HFFc6 (cell line): ENCODE measurements at regions not wholly inside any gene's neighbourhood (a gene's known extent, or its start where the extent isn't known, plus 50 kb on each side); places are given as distances from the start of the nearest gene placed in this dataset.

Source experiments
- DNase-seq: peaks from one replicate; pipeline ENCODE4 v3.0.0-alpha.2; 2018
- H3K27ac Mint-ChIP-seq: 2 replicates; pipeline ENCODE4 v1.8.0; 2020; ENCODE audit warnings: mild to moderate bottlenecking, mixed read lengths
- H3K27me3 Mint-ChIP-seq: 2 replicates; pipeline ENCODE4 v1.8.0; 2021; ENCODE audit warnings: mild to moderate bottlenecking, moderate library complexity, mixed read lengths; ENCODE audit not compliant: insufficient read depth
- H3K36me3 Mint-ChIP-seq: 2 replicates; pipeline ENCODE4 v1.8.0; 2021; ENCODE audit warnings: low read depth, mixed read lengths
- H3K4me1 Mint-ChIP-seq: 2 replicates; pipeline ENCODE4 v1.8.0; 2020; ENCODE audit warnings: low read depth, mixed read lengths
- H3K4me3 Mint-ChIP-seq: 2 replicates; pipeline ENCODE4 v1.8.0; 2020; ENCODE audit warnings: mild to moderate bottlenecking, moderate library complexity, mixed read lengths
- H3K9me3 Mint-ChIP-seq: 2 replicates; pipeline ENCODE4 v1.8.0; 2020; ENCODE audit warnings: mild to moderate bottlenecking, mixed read lengths
- CTCF ChIP-seq: fragments of 200-600 bp; sonication (generic); IDR thresholded peaks from 2 replicates; pipeline ENCODE4 v1.5.0; 2021; ENCODE audit warnings: antibody characterized with exemption, mild to moderate bottlenecking

- Mint-ChIP-seq H3K4me3 (no peak overlapping the region), H3K36me3 (no peaks in the 10 kb centered on the region), H3K27me3 (peaks cover 12% of the 10 kb centered on the region; the same call in 1 of the 2 replicates), H3K9me3 (peaks cover under 1% of the 10 kb centered on the region; the same call in 1 of the 2 replicates), H3K4me1 (no peaks in the 10 kb centered on the region), H3K27ac (no peak overlapping the region)
- no peak for DNase-seq
- TF ChIP-seq CTCF: no peak
These were observed 145.8 kb upstream of the SLC30A5 start for GRCh38 chr5:68947986-68948385.

GRCh38 chr5:68949256-68949655 is 144.6 kb upstream of the SLC30A5 start:
- Mint-ChIP-seq H3K27me3 (peaks cover 12% of the 10 kb centered on the region; the same call in 1 of the 2 replicates), H3K4me3 (no peak overlapping the region), H3K4me1 (no peaks in the 10 kb centered on the region), H3K9me3 (no peaks in the 10 kb centered on the region), H3K27ac (no peak overlapping the region), H3K36me3 (no peaks in the 10 kb centered on the region)
- TF ChIP-seq CTCF: no peak
- no peak for DNase-seq

DNA sequence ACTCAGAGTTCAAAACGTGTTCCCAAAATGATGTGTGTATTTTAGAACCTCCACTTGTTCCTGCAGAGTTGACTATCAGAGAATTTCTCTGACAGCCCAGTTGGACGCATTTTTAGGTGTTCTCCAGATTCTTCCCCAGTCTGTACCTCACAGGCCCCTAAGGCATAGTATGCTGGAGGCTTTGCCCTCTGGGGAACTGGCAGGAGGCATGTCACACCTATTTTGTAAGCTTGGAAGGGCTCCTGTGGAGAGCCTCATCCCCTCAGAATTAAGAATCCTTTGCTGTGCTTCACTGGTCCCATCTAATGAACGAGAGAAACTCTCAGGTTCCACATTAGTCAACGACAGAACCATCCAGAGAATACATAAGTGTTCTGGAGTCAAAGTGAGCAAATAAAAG is 144.1 kb upstream of the SLC30A5 start:
- H3K4me1 Mint-ChIP-seq: no peaks in the 10 kb centered on the region
- no peak for TF ChIP-seq CTCF

DNA sequence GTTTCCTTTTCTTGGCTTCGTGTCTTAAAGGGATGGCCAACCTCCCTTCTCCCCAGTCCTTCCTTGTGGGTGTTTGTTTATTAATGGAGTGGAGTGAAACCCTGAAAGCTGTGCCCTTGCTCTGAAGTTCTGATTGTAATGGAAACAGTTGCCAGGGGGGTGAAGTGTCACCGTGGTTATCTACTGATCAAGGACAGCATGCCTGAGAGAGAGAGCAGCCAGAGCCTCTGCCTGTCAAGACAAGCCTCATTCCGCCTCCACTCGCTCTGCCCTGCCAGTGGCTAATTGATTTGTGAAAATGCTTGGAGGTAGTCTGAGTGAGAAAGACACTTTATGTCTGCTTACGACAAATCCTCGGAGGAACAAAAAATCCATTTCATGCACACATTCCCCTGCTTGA is 143.7 kb upstream of the SLC30A5 start:
- Mint-ChIP-seq H3K27ac (no peak overlapping the region), H3K9me3 (no peaks in the 10 kb centered on the region), H3K36me3 (no peaks in the 10 kb centered on the region), H3K4me3 (no peak overlapping the region), H3K4me1 (no peaks in the 10 kb centered on the region), H3K27me3 (peaks cover 11% of the 10 kb centered on the region; the same call in 1 of the 2 replicates)
- no peak for TF ChIP-seq CTCF
- no peak for DNase-seq

More for the DNA sequence above, 144.1 kb upstream of the SLC30A5 start:
- H3K36me3 Mint-ChIP-seq: no peaks in the 10 kb centered on the region
- no peak for DNase-seq
- H3K9me3 Mint-ChIP-seq: no peaks in the 10 kb centered on the region
- no peak overlapping the region for H3K4me3 Mint-ChIP-seq
- no peak overlapping the region for H3K27ac Mint-ChIP-seq
- peaks cover 12% of the 10 kb centered on the region; the same call in 1 of the 2 replicates for H3K27me3 Mint-ChIP-seq

DNA sequence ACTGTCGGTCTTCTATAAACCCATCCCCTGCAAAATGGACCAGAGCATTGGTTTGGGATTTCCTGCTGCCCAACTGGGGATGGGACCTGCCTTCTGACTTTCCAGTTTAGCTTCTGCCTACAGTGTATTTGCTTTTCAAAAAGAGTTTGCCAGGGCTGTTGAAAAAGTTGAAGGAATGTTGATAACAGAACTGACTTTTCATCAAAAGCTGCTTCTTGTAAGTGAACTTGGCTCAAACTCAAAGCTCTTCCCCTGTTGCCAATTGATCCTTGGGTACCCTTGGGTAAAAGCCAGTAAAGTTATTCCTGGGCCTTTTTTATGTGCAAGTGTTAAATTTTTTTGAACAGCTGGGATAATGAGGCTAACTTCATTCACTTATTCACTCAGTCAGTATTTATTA is 142.9 kb upstream of the SLC30A5 start:
- DNase-seq: no peak
- Mint-ChIP-seq H3K27ac (no peak overlapping the region), H3K27me3 (peaks cover 9% of the 10 kb centered on the region; the same call in 1 of the 2 replicates), H3K4me1 (no peaks in the 10 kb centered on the region), H3K4me3 (no peak overlapping the region), H3K36me3 (no peaks in the 10 kb centered on the region), H3K9me3 (no peaks in the 10 kb centered on the region)
- TF ChIP-seq CTCF: no peak
